Neuronal stem cell (in vitro differentiated cells): ENCODE measurements at regions not wholly inside any gene's neighbourhood (a gene's known extent, or its start where the extent isn't known, plus 50 kb on each side); places are given as distances from the start of the nearest gene placed in this dataset.
"Not testable (repeated sequence)": the region's sequence is repeated elsewhere in the genome, so short reads cannot be mapped to it uniquely, and the experiment has no call there.

Source experiments
- DNase-seq: peaks from one replicate; pipeline ENCODE4 v3.0.0-alpha.2; 2013; ENCODE audit warnings: low spot score
- H2AFZ ChIP-seq: one replicate; pipeline ENCODE4 v1.6.1; 2013; ENCODE audit warnings: mild to moderate bottlenecking, low read length, inconsistent platforms
- H2AK5ac ChIP-seq: 2 replicates; pipeline ENCODE4 v1.6.1; 2013; ENCODE audit warnings: low read depth, mild to moderate bottlenecking, inconsistent platforms, low read length, moderate library complexity, mixed read lengths
- H2BK120ac ChIP-seq: 2 replicates; pipeline ENCODE4 v1.6.1; 2013; ENCODE audit warnings: low read depth, mild to moderate bottlenecking, inconsistent platforms, low read length, moderate library complexity, mixed read lengths
- H2BK12ac ChIP-seq: one replicate; pipeline ENCODE4 v1.6.1; 2013; ENCODE audit warnings: low read length, inconsistent platforms
- H2BK15ac ChIP-seq: 2 replicates; pipeline ENCODE4 v1.6.1; 2013; ENCODE audit warnings: mild to moderate bottlenecking, low read length, inconsistent platforms, mixed read lengths
- H2BK5ac ChIP-seq: one replicate; pipeline ENCODE4 v1.6.1; 2013; ENCODE audit warnings: inconsistent platforms, mild to moderate bottlenecking, low read length, moderate library complexity
- H3K14ac ChIP-seq: one replicate; pipeline ENCODE4 v1.6.1; 2013; ENCODE audit warnings: low read length, inconsistent platforms
- H3K18ac ChIP-seq: 2 replicates; pipeline ENCODE4 v1.6.1; 2013; ENCODE audit warnings: low read length, inconsistent platforms
- H3K23ac ChIP-seq: 2 replicates; pipeline ENCODE4 v1.6.1; 2013; ENCODE audit warnings: low read depth, mild to moderate bottlenecking, mixed read lengths, low read length, inconsistent platforms; ENCODE audit not compliant: poor library complexity
- H3K27ac ChIP-seq: replicated peaks from 3 replicates; pipeline ENCODE4 v1.5.1; 2013; ENCODE audit warnings: low read length, inconsistent platforms
- H3K27me3 ChIP-seq, 3 experiments: 2 replicates each; pipeline ENCODE4 v1.6.1; 2013; ENCODE audit warnings: low read length in 3 of 3, mild to moderate bottlenecking in 2 of 3, inconsistent platforms in 1 of 3, low read depth in 1 of 3, mixed read lengths in 1 of 3, moderate library complexity in 1 of 3; ENCODE audit not compliant: control insufficient read depth in 3 of 3, insufficient read depth in 3 of 3
- H3K36me3 ChIP-seq, 2 donors: replicated peaks in 1 of 2; 2 replicates each; pipeline ENCODE4 v1.6.1; 2013; ENCODE audit warnings: low read length in 2 of 2; ENCODE audit not compliant: control insufficient read depth in 2 of 2, insufficient read depth in 2 of 2
- H3K4ac ChIP-seq: 2 replicates; pipeline ENCODE4 v1.6.1; 2013; ENCODE audit warnings: inconsistent platforms, mild to moderate bottlenecking, low read length, moderate library complexity
- H3K4me1 ChIP-seq, 2 donors: 1 replicate in 1 of 2; 2 replicates in 1 of 2; pipeline ENCODE4 v1.6.1; 2013; ENCODE audit warnings: low read length in 2 of 2, low read depth in 1 of 2; ENCODE audit not compliant: control insufficient read depth in 2 of 2, insufficient read depth in 1 of 2
- H3K4me2 ChIP-seq: one replicate; pipeline ENCODE4 v1.6.1; 2013; ENCODE audit warnings: mild to moderate bottlenecking, low read length, inconsistent platforms; ENCODE audit not compliant: insufficient read depth, poor library complexity, severe bottlenecking
- H3K4me3 ChIP-seq, 2 donors: 2 replicates each; pipeline ENCODE4 v1.5.1; 2013; ENCODE audit warnings: low read length in 2 of 2, mild to moderate bottlenecking in 2 of 2, inconsistent platforms in 1 of 2, moderate library complexity in 1 of 2
- H3K79me1 ChIP-seq: one replicate; pipeline ENCODE4 v1.6.1; 2013; ENCODE audit warnings: low read depth, mild to moderate bottlenecking, inconsistent platforms, low read length, moderate library complexity
- H3K9ac ChIP-seq: one replicate; pipeline ENCODE4 v1.6.1; 2013; ENCODE audit warnings: mild to moderate bottlenecking, low read depth, low read length, inconsistent platforms; ENCODE audit not compliant: poor library complexity
- H3K9me3 ChIP-seq, 2 donors: replicated peaks in 1 of 2; 2 replicates each; pipeline versions ENCODE3 to v1.6.1; 2013; ENCODE audit warnings: low read length in 2 of 2, mild to moderate bottlenecking in 2 of 2, inconsistent platforms in 1 of 2, low read depth in 1 of 2, mixed read lengths in 1 of 2, moderate library complexity in 1 of 2; ENCODE audit not compliant: control insufficient read depth in 2 of 2, insufficient read depth in 1 of 2
- H4K8ac ChIP-seq: one replicate; pipeline ENCODE4 v1.6.1; 2013; ENCODE audit warnings: low read depth, mild to moderate bottlenecking, inconsistent platforms, low read length, moderate library complexity
- H4K91ac ChIP-seq: one replicate; pipeline ENCODE4 v1.6.1; 2013; ENCODE audit warnings: low read length, low read depth, mild to moderate bottlenecking, inconsistent platforms; ENCODE audit not compliant: poor library complexity
- WGBS, 2 donors: extraction: QIAGEN DNeasy Blood & Tissue Kit; methylation state at CpG; one replicate each; pipeline ENCODE4 v1.1.7; 2013; ENCODE audit warnings: missing lambda C conversion rate in 2 of 2, mixed read lengths in 1 of 2; ENCODE audit not compliant: insufficient read length in 2 of 2, insufficient replicate concordance in 1 of 2; ENCODE audit errors: extremely low coverage in 2 of 2; 5-methylcytosine and 5-hydroxymethylcytosine counted together

GRCh38 chr5:82942083-82942881 lies 134.9 kb downstream of the TMEM167A start:
- Histone ChIP-seq H3K4ac (no peak overlapping the region), H3K4me2 (no peak overlapping the region), H3K36me3 (no peaks in the 10 kb centered on the region), H2BK5ac (no peak overlapping the region), H3K9ac (no peak overlapping the region), H3K27me3 (no peaks in the 10 kb centered on the region), H2BK120ac (no peak overlapping the region), H3K4me1 (no peaks in the 10 kb centered on the region), H4K8ac (no peak overlapping the region), H2AFZ (no peak overlapping the region), H2BK15ac (no peak overlapping the region), H3K18ac (no peak overlapping the region), H3K14ac (no peak overlapping the region), H4K91ac (no peak overlapping the region), H3K9me3 (peaks cover 3 to 4% of the 10 kb centered on the region in 2 donors), H3K4me3 (no peak overlapping the region), H2AK5ac (no peak overlapping the region), H3K23ac (no peak overlapping the region), H3K79me1 (no peaks in the 10 kb centered on the region), H2BK12ac (no peak overlapping the region), H3K27ac (no peak overlapping the region)
- no CpG with 5 or more reads among the region's 1 CpG for WGBS, 2 donors
- DNase-seq, result no peak

DNA sequence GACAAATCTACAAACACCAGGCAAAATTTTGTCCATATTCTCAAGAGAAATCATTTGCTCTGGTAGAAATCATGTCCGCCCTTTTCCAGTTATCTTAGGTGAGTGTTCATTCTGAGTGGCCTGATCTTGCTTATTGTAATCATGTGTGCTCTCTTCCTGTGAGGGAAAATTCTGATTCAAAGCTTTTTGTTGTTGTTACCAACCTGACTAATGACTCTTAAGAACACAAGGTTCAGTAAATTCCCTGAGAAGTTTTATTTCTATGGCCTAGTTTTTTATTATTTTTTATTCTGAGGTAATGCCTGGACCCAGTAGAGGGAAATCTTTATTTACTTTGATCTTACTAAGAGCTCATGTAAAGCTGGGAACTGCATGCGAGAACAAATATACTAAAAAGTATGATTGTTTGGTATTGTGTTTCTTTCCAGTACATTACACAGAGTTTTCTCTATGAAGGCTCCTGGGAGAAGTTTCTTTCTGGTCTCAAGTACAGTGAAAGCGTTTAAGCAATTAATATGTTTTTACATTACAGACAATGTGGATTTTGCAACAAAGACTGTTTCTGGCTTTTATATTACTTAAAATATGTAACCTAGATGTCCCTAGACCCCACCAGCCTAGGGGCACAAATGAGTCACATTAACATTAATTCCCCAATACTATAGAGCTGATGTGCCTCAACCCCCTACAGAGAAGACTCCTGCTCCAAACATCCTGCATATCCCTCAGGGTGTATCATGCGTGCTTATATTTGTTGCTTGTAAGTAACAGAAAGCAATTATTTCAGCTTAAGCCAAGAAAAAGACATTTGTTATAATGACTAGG lies 138.1 kb downstream of the TMEM167A start:
- Histone ChIP-seq H2BK5ac (no peak overlapping the region), H3K27ac (no peak overlapping the region), H3K9ac (no peak overlapping the region), H3K4me3 (no peak overlapping the region), H3K18ac (no peak overlapping the region), H3K23ac (no peak overlapping the region), H3K9me3 (peaks cover 3% of the 10 kb centered on the region in 2 donors), H4K8ac (no peak overlapping the region), H3K14ac (no peak overlapping the region), H3K27me3 (no peaks in the 10 kb centered on the region), H2AK5ac (no peak overlapping the region), H3K4me1 (no peaks in the 10 kb centered on the region), H3K4me2 (no peak overlapping the region), H3K79me1 (no peaks in the 10 kb centered on the region), H3K4ac (no peak overlapping the region), H2BK120ac (no peak overlapping the region), H4K91ac (no peak overlapping the region), H3K36me3 (no peaks in the 10 kb centered on the region), H2BK12ac (no peak overlapping the region), H2AFZ (peak overlapping the region; percentile 53), H2BK15ac (no peak overlapping the region)
- DNase-seq, result no peak
- no CpG with 5 or more reads among the region's 4 CpGs for WGBS, 2 donors

GRCh38 chr5:82932473-82933220 lies 144.5 kb downstream of the TMEM167A start:
- H3K4ac ChIP-seq, H3K4me2 ChIP-seq, H3K27me3 ChIP-seq, H3K36me3 ChIP-seq, H3K14ac ChIP-seq, H3K18ac ChIP-seq, H3K9me3 ChIP-seq, H2BK120ac ChIP-seq, H3K4me3 ChIP-seq, H3K9ac ChIP-seq, H3K27ac ChIP-seq, H4K91ac ChIP-seq, H4K8ac ChIP-seq, DNase-seq, H3K23ac ChIP-seq, H2BK12ac ChIP-seq, H2AK5ac ChIP-seq, H2AFZ ChIP-seq, H3K4me1 ChIP-seq, H2BK15ac ChIP-seq, H2BK5ac ChIP-seq, H3K79me1 ChIP-seq: not testable (repeated sequence)
- no CpG with 5 or more reads among the region's 28 CpGs for WGBS, 2 donors

DNA sequence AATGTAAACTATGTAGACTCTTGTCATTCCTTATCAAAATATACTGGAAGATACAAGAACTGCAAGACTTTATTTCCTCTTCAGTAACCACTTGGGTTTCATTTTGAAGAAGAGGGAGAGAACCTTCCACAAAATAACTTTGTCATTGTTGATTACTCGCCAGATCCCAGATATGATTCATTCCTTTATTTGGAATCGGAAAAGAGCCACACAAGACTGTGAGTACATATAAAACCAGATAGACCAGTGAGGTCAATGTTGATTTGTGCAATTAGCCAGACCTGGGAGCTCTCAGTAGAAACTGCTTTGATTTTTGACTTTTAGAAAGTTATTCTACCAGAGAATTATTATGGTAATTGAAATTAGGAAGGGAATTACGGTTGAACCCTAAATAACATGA lies 146.1 kb downstream of the TMEM167A start:
- no peaks in the 10 kb centered on the region for H3K9me3 ChIP-seq
- H3K4ac ChIP-seq, result no peak overlapping the region
- no peak overlapping the region for H3K27ac ChIP-seq
- no peak overlapping the region for H2AFZ ChIP-seq
- no peak overlapping the region for H2BK12ac ChIP-seq
- H4K8ac ChIP-seq, result no peak overlapping the region
- no peak overlapping the region for H2BK120ac ChIP-seq
- H3K79me1 ChIP-seq, result no peaks in the 10 kb centered on the region
- no peaks in the 10 kb centered on the region for H3K27me3 ChIP-seq
- no peak overlapping the region for H3K23ac ChIP-seq
- no peak overlapping the region for H3K4me3 ChIP-seq
- H3K18ac ChIP-seq, result no peak overlapping the region
- DNase-seq, result no peak
- no CpG with 5 or more reads among the region's 3 CpGs for WGBS, 2 donors
- H2BK15ac ChIP-seq, result no peak overlapping the region
- H3K9ac ChIP-seq, result no peak overlapping the region
- no peak overlapping the region for H2AK5ac ChIP-seq
- no peak overlapping the region for H2BK5ac ChIP-seq
- no peaks in the 10 kb centered on the region for H3K36me3 ChIP-seq
- H3K4me2 ChIP-seq, result no peak overlapping the region
- H3K14ac ChIP-seq, result no peak overlapping the region
- no peaks in the 10 kb centered on the region for H3K4me1 ChIP-seq
- no peak overlapping the region for H4K91ac ChIP-seq
